ENCODE measurements at regions not wholly inside any gene's neighbourhood (a gene's known extent, or its start where the extent isn't known, plus 50 kb on each side); places are given as distances from the start of the nearest gene placed in this dataset.
"Not testable (repeated sequence)": the region's sequence is repeated elsewhere in the genome, so short reads cannot be mapped to it uniquely, and the experiment has no call there.

DNA sequence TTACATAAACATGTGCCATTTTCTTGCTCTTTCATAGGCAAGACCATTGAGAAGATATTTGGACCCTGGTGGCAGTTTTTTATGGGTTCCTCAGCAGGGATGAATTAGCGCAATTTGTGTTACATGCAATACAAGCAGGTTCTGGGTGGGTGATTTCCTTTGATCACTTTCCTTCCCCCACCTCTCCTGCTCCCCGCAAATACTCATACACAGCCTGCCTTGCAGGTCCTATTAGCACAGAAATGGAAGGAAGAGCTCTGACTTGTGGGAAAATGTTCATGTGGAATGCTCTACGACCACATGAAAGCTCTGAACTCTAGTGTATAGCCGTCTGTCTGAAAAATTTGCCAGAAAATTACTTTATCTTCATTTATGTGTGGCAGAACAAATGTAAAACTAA is 361.0 kb upstream of the FAT1 start:
- no peak for DNase-seq

DNA sequence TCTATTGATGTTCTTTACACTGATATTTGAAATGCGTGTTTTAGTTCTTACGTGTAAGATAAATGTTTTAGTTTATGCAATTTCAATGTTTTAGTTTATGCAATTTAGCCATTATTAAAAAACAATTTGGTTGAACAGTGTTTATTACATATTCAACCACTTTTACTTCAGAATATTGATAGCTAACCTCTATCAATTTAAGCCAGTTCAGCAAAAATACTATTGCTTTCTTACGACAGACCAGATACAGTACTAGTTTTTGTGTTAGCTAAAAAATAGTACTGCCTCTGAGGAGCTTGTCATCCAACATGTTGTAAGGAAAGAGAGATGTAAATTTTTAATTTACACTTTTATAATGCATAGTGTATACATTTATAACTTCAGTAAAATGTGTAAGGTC is 361.7 kb upstream of the FAT1 start:
- DNase-seq: no peak

DNA sequence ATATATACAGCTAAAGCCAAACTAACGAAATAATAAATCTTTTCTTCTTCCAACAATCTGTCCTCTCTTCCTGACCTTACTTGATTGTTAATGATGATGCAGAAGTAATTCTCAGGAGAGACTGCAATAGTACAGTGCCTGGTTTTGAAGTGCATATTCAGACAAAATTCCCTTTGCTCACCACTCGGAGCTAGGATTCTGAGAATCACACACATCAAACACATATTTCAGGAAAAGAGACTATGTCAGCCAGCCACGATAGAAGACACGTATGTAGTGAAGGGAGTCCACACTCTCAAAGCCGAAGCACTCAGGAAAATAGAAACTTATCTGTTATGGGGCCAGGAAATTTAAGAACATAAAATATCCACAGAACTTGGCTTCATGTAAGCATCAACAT is 362.5 kb upstream of the FAT1 start:
- no peak for DNase-seq

DNA sequence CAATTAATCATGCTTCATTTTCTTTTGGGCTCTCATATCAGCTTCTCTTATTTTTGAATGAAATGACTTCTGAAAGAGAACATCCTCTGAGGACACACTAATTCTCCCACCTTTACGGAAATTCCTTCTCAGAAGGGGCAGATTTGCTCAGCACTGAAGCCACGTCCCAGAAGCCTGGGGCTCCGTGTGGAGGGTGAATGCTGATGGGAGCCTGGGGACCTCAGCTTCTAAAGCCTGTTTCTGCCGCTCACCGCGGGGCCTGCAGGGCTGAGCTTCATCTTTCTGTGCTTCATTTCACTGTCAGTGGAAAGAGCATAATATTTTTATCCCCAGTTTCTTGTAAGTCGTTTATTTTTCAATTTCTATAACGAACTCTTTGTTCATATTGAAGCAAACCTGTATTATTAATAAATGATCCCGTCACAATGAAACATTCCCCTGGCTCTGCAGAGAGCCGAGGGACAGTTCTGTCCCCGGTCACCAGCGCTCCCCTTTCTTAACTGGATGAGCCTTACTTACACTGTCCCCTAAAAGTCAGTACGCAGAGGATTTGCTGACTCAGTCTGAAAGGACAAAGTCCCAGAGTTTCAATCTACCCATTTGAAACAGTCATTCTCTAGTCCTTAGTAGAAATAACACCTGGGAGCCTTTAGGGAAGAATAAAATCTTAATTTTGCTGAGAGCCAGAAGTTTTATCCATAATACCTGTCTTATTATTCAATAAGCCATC is 364.6 kb upstream of the FAT1 start:
- DNase-seq: no peak

DNA sequence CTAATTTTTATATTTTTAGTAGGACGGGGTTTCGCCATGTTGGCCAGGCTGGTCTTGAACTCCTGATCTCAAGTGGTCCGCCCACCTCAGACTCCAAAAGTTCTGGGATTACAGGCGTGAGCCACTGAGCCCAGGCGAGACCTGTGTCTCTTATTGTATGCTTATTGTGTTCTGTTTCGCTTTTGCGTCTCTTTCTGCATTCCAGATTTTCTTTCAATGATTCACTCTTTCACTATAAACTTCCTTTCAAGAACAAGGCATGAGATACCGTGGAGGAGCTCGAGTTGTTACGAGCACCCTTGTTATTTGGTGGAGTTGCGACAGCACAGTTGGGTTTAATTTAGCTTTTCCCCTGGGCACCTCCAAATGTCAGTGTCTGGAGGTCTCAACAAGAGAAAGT is 366.7 kb upstream of the FAT1 start:
- DNase-seq: no peak

DNA sequence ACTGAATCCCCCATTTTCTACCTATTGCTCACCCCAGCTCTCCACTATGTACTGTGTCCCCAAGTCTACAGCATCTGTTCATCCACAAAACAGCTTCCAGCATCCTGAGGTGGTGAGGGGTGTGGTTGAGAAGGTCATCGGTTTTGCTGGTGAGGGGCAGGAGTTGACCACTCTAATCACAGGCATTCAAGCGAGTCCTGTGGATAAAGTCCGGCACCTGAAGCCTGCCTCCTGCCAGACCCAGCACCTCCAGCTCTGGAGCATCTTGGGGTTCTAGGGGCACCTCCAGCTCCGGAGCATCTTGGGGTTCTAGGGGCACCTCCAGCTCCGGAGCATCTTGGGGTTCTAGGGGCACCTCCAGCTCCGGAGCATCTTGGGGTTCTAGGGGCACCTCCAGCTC is 367.2 kb upstream of the FAT1 start:
- DNase-seq: not testable (repeated sequence)

DNA sequence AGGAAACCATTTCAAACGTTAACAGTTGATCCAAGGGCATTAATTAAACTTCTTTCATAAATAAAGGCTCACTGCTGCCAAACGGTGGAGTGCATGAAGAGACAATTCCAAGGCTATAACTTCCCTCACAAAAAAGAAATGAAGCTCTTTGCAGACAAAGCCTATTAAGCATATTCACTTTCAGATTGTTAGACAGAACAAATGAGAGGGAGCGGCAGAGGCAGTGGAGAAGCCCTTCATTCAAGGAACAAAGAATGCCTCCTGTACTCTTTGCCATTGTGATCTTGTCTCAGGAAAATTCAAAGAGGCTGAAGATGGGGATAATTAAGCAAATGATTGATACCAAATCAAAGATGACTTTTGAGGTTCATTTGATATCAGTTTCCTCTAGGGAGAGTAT is 370.5 kb upstream of the FAT1 start:
- no peak for DNase-seq

DNA sequence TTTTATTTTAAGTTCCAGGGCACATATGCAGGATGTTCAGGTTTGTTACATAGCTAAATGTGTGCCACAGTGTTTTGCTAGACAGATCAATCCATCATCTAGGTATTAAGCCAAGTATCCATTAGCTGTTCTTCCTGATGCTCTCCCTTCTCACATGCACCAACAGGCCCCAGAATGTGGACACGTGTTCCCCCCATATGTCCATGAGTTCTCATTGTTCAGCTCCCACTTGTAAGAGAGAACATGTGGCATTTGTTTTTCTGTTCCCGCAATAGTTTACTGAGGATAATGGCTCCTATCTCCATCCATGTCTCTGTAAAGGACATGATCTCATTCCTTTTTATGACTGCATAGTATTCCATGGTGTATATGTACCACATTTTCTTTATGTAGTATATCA is 374.8 kb upstream of the FAT1 start:
- DNase-seq: no peak

DNA sequence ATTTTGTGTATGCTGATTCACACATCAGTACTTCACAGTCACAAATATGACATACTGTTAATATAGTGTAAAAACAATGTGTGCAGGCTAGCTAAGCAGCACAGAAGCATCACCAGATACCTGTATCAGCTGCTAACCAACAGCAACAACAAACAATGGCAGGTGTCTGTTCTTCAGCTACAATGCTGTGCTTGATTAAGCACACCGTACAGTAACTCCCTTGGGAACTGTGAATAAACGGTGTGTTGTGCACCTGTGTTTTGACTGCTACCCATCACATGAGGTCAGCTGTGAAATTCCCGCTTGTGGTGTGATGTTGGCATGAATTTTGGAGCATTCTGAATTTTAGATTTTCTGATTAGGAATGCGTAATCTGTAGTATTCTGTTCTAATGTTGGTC is 379.7 kb upstream of the FAT1 start:
- peak; percentile 74 for DNase-seq

DNA sequence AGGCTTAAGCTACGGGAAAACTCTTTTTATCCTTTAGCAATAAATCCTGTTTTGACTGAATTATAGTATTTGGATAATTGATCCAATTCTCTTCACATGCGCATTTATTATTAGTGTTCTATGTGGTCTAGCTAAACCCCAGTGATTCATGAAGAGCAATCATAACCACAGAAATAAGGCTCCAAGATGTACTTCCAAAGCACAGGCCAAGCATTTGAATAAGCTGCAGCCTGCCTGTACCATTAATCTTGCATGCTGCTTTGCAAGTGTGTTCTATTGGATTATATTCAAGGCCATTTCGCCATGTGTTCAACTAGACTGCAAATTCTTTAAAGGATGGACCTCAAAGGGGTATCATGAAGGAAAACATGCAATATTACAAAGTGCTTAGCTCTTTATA is 385.2 kb upstream of the FAT1 start:
- DNase-seq: no peak

DNA sequence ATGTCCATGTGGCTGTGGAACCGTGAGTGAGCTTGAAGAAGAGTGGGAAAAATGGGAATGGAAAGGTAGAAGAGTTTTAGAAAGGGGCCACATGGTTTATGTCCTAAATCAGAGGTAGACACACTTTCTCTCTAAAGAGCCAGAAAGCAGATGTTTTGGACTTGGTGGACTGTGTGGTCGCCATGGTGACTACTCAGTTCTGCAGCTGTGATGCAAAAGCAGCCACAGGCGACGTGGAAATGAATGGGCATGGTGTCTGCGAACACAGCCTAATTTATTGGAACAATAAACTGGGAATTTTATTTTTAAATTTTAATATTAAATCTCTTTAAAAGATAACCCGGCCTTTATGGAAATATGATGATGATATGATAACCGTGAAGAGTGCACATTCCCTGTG is 386.0 kb upstream of the FAT1 start:
- DNase-seq: no peak

DNA sequence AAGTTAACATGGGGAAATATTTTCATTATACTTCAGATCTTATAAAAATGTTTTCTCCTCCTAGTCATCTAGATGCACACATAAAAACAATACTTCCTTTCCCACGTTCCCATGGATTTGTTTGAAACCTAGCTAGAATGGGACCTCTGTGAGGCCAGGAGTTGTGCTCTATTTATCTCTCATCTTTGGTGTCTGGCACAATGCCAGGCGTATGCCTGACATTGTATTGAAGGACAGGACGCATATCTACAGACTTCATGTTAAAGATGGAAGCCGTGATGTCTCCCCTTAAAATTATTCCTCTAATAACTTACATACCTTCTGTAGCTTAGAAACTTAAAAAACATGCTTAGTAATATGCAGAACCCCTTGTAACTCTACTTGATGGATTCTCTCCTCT is 394.5 kb upstream of the FAT1 start:
- DNase-seq: no peak

DNA sequence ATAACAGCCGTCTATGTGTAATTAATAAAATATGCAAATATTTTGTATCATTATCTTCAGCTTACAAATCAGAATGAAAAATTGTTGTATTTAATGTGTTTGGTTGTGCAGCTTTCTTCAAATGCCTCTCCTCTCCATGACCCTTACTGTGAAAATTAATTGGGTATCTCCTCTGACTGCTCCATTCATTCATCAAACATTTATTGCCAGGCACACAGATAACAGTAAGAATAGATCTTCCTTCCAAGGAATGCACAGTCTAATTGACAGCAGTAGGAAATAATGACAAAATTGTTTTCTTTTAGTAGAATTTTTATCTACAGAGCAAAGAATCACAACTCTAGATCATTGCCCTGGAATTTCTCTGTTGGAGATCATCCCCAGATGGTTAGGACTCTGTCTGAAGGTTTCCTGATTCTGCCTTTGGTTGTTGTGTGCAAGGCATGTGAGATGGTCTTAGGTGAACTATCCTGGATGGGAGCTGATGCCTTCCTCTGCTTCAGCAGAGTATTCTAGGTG is 395.0 kb upstream of the FAT1 start:
- DNase-seq: no peak

DNA sequence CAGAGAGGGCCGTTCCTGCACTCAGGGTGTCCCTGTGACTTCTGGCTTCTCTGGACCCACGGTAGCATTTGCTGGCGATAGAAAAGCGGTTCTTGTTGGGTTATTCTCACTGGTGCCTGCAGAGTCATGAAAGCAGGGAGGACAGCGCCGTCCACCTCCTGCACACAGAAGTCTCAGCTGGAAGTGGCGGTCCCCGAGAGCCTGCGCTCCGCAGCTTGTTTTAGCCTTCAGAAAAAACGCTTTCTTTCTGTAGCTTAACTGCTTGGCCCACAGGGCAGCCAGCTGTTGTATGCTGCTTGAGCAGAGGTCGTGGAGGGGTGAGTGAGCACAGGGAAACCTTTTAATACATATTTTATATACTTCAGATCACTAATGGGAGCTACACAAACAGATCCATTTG is 400.7 kb upstream of the FAT1 start:
- DNase-seq: no peak

DNA sequence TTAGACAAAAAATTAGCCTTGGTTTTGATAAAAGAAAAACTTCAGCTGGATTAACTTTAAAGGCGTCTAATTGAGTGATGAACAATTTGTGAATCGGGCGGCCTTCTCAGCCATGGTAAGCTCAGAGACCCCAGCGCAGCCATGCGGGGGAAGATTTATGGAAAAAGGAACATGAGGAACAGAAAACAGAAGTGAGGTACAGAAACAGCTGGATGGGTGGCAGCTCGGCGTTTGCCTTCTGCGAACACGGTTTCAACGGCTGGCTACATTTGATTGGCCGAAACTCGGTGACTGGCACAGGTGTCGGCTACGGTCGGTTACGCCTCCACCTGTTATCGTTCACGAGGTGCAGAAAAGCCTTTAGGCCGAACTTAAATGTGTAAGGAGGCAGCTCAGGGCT is 401.4 kb upstream of the FAT1 start:
- DNase-seq: no peak

DNA sequence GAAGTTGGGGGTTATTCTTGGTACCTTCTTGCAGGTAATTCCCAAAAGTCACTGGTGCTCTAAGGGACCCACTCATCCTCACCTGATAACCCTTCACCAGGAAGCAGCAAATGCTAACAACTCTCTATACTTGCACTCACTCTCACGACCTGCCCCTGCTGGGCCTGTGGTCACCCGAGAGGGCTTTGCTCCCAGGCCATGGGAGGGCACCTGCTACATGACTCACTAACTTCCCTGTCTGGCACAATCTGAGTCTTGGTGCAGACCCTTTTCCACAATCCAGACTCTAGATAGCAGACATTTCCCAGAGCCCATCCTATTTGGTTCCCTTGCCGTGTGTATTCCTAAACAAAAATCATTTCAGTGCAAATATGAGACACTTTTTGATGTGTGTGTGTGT is 403.8 kb upstream of the FAT1 start:
- no peak for DNase-seq

DNA sequence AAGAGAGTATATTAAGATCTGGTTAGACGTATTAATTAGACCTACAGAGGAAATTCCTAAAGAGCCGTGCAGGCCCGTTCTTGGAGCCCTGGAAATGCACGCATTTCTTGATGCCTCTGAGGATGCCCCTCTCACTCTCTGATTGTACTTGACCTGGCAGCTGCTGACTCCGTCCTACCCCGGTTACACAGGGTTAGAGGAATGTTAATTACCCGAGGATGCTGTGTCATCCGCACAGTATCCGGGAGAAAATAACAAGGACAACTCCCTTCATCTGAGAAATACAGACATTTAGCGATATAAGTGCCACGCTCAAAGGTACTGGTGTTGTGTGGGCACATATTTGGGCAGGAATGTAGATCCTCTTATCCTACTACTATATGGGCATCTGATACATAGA is 404.6 kb upstream of the FAT1 start:
- no peak for DNase-seq

DNA sequence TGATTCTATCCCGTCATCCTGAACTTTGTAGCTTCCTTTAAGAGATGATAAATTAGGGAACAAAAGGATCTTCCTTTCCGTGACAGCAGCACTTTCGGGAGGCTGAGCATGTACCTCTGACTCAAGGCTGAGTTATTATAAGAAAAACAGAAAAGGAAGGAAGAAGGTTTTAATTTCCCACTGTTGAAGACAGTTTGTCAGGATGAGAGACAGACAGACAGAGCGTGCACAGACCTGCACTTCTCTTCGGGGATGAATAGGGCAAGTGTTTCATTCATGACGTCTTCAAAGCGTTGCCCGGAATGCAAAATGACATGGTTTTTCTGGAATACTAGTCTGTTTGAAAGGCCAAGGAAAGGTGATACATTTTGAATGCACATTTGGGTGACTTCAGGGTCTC is 405.3 kb upstream of the FAT1 start:
- no peak for DNase-seq

DNA sequence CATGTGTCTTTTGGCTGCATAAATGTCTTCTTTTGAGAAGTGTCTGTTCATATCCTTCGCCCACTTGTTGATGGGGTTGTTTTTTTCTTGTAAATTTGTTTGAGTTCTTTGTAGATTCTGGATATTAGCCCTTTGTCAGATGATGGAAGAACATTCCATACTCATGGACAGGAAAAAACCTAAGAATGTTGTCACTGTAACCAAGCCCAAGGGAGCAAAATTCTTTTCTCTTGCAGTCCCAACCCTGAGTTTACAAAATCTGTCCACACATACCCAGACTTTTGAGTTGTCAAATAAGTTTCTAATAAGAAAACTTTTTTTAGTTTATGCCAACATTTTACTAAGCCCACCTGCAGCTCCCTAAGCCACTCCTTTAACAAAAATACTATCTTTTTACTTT is 408.2 kb upstream of the FAT1 start:
- DNase-seq: not testable (repeated sequence)

DNA sequence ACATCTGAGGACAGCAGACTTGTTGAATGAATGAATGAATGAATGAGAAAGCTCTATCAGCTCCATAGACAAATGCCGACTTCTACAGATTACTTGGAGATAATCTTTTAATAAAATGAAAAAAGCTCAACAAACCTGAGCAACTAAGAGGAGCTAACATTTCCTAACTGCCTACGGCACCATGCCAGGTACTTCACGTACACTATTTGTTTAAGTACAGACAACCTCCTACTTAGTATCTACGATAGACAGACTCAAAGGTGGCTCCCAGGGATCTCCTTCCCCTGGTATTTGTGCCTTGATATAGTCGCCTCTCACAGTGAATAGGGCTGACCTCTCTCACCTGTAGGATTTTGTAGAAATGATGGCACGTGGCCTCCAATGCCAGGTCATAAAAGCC is 412.2 kb upstream of the FAT1 start:
- DNase-seq: no peak

DNA sequence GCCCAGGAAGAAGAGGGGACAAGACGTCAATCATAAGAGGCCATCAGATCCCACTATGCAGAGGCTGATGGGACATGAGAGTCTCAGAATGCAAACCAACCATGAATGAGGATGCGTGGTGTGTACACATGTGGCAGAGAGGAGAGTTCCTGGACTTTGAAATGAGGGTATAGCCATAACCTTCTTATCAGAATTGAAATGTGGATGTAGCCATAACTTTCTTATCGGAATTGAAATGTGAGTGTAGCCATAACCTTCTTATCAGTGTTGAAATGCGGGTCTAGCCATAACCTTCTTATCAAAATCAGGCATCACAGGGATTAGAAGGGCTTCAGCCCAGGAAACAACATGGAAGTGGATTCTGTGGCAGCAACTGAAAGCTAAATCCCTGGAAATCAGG is 415.5 kb upstream of the FAT1 start:
- peak; percentile 29 for DNase-seq

DNA sequence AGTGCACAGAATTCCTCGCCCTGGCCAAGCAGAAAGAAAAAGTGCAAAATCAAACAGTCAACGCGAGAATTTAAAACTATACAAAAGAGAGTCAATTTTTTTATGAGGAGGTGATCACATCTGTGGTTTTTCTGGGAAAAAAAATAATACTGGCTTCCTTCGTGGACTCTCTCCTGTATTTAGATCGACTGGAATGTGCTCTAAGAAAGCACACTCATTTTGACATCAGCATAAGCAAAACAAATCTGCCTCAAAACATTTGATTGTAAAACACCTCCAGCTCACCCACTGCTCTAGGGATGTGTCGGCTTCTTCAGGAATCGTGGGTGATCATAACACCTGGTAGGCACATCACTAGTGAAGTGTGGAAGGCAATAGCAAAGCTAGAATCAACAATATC is 417.4 kb upstream of the FAT1 start:
- DNase-seq: no peak

DNA sequence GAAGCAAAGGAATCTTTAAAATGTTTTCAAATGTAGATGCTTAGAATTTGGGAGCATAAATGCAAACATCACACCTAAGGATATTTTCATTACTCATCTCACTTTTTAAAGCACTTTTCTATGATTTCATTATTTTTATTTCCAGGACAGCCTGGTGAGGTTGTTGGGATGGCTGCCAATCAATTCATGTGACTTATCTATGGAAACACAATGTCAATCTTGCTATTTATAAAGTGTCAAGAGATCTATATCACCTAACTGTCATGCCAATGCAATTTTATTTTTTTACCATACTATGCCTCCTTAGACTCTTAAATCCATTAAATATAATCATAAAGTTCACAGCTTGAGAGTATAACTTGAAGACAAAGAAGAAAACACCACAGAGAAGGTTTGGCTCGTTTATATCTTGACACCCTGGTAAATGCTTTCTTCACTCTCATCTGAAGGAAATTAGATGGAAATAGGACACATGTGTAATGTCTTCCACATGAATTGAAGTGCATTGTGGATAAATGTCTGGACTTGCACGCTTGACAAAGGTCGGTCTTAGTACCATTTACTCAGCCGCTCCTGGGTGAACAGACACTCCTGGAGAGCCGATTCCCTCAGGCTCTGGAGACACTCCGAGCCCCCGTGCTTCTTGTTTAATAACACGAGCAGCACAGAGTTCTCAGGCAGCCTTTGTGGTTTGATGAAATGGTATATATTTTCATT is 425.7 kb upstream of the FAT1 start:
- DNase-seq: no peak

DNA sequence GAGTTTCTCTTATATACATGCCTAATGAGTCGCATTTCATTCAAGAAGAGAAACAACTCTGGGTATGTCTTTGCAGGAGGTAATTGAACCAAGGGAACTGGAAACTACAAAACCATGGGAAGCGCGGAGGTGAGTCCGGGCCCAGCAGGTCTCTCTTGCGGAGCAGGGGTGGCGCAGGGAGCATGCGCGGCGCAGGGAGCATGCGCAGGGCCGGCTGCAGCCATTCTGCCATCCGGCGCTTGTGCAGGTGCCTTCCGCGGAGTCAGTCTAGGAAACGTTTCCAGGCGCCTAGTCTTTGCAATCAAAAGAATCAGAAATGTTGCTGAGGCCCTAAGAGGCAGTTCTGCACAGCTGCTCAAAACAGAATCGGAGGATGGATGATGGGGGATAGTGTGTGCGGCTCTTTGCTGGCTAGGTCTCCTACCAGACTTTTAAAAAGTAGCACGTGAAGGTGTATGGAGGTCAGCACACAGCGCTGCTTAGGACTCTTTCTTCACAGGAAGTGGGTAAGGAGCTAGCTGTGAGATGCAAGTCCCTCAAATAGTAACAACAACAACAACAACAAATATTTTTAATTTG is 433.8 kb upstream of the FAT1 start:
- no peak for DNase-seq

Measured in DMS53 (cell line).